Daoy (cell line): ENCODE measurements at regions not wholly inside any gene's neighbourhood (a gene's known extent, or its start where the extent isn't known, plus 50 kb on each side); places are given as distances from the start of the nearest gene placed in this dataset.
"Not testable (repeated sequence)": the region's sequence is repeated elsewhere in the genome, so short reads cannot be mapped to it uniquely, and the experiment has no call there.

ENCODE experiments used
- DNase-seq: peaks from one replicate; pipeline ENCODE4 v3.0.0-alpha.2; 2015; ENCODE audit warnings: low read depth

DNA sequence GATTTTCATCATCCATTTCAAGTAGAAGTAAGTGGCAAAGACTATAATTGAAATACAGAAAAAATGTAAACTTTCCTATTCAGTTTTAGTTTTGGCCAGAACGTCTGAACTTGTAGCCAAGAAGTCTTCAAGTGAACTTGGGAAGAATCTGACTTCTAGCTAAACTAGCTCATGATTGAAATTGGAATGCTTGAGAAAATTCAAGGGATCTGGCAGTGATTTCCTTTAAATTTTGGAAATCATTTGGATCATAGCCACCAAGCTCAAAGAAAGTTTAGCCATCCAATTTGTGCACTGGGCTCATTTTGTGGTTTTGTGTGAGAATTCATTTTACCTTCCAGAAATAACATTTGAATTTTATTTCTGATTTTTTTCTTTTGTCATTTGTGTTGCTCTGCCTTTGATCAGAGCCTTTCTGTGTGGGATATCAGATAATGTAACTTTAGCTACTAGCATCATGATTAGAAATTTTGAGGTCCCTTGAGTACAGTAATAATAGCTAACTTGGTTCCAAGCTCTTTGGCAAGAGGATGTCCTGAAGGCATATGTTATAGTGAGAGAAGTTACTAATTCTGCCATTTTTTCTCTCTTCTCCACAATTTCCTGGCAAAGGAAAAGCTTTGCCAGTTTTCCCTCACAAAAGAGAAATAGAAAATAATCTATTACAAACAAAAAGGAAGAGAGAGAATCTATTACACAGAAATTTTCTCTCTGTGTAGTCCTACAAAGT lies 2123.7 kb upstream of the RAG2 start:
- no peak for DNase-seq

DNA sequence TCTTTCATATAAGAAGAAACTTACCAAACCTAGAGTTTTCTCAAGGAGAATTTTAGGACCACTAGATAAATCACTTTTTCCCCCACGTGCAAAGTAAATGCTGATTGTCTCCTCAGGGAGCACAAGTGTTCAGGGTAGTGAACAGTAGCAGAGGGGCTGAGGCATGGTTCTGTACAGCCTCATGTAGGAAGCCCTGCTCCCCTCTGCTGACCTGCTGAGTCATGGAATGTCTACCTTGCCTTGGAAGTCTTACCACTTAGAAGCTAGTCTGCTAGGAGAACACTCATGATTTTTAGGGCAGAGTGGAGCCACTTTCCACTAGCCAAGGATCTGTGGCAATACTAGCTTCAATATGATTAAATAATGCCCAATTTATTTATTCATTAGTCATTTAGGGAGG lies 2120.6 kb upstream of the RAG2 start:
- DNase-seq, result no peak

DNA sequence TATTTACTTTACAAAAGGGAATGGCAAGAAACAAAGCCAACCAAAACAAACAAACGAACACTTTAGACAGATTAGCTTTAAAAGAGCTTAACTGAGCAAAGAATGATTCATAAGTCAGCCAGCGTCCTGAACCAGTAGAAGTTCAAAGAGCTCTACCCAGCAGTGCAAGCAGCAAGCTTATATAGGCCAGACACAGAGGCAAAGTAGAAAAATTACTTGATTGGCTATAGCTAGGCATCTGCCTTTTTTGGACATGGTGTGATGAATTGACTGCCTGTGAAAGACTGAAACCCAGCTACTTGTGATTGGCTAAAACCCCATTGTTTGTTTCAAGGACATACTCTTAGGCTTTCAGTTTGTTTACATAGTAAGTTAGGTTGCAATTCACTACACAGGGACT lies 2120.0 kb upstream of the RAG2 start:
- no peak for DNase-seq

DNA sequence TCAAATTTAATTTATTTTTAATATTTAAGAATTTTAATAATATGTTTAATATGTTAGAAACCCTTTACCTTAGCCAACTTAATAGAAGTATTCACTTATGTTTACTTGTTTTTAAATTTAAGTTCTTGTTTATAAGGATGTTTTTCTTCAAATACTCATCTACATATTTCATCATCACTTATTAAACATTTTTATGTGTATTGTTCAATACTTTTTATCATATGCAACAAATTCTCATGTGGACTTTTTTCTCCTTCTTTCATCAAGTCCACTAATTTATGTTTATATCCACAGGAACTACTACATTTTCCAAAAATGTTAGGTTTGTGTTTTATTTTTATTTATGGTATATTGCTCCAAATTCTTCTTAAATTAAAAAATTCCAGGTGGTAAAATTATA lies 2113.1 kb upstream of the RAG2 start:
- no peak for DNase-seq

DNA sequence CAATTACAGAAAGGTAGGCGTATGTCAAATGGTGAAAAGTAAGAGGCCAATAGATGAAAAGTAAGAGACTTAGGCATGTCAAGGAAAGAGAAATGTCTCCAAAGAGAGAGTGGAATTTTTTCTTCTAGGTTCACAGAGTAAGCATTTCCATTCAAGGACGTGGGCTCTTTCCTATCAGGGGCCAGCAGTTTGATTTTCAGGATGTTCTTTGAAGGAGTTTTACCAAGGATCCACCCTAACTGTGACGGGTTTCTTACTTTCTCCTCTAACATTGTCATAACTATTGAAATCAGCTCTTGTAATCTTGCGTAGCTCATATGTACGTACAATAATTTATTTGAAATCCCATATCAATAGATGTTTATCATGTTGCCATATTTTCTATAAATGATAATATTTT lies 2112.2 kb upstream of the RAG2 start:
- no peak for DNase-seq

DNA sequence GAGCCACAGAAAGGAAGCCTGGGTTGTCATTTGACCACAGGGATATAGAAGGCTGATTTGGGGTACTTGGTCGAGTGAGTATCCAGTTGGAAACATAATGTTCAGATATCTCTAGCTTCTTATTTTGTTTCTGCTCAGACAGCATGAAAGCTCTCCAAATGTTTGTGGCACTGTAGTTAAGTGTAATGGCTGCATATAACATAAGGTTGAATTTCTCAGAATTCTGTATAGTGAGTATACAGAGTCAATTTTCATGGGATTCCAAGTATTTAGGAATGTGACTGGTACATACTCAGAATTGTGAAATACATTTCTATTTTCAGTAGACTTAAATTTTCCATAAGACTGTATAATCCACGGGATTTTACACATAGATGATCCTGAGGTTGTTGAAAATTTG lies 2102.1 kb upstream of the RAG2 start:
- DNase-seq, result no peak

DNA sequence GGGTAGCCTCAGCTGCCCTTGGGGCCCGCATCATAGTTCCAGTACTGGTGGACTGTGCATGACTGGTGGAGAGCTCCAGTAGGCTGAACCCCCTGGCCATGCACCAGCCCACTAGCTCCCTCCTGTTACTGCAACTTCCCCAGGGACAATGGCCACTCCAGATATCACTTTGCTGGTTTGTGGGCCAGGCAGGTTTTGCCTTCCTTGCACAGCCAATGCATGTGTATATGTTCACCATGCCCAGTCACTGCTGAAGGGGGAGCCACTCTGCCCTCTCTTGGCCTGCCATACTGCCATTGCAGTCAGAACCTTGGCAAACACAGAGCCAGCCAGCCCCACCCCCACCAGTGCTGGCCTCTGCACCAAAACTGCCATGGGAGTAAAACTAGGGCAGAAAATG lies 2095.3 kb upstream of the RAG2 start:
- DNase-seq, result no peak

DNA sequence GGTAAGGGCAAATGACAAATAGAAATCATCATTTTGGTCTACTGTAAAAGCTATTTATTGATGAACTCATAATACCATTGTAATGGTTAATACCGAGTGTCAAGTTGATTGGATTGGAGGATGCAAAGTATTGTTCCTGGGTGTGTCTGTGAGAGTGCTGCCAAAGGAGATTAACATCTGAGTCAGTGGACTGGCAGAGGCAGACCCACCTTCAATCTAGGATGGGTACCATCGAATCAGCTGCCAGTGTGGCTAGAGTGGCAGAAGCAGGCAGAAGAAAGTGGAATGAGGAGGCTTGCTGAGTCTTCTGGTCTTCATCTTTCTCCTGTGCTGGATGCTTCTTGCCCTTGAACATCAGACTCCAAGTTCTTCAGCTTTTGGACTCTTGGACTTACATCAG lies 2092.2 kb upstream of the RAG2 start:
- DNase-seq, result not testable (repeated sequence)

DNA sequence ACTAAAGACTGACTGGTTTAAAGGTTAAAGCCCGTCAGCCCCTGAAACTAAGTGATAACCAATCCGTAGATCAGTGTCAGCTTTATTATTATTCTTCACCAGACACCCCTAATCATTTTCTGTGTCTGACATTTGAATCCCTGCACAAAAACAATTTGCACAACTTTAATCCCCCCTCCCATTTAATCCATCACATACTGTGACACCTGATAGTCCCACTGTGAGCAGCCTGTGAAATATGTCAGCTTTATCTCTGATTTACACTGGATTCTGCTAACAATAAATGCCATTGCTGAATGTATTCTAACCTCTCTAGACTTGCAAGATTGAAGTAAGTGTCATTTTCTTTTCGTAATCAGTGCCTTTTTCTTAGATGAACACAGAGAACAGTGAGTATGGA lies 2089.0 kb upstream of the RAG2 start:
- no peak for DNase-seq

DNA sequence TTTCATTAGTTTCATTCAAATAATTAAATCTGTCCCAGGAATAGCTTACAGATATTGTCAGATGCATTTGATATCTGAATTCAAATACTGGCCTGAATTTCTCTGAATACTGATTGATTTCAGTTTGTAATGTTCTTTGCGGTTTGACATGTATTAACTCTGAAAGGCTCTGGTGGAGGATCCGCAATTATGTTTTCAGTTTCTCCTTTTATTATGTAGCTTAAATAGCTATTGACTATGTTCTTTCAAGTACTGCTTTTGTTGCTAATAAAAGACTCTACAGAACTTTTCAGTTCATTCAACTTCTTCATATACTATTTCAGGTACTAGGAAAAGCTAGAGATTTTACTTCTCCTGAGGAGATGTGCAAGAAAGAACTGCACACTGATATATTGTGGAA lies 2085.4 kb upstream of the RAG2 start:
- no peak for DNase-seq

DNA sequence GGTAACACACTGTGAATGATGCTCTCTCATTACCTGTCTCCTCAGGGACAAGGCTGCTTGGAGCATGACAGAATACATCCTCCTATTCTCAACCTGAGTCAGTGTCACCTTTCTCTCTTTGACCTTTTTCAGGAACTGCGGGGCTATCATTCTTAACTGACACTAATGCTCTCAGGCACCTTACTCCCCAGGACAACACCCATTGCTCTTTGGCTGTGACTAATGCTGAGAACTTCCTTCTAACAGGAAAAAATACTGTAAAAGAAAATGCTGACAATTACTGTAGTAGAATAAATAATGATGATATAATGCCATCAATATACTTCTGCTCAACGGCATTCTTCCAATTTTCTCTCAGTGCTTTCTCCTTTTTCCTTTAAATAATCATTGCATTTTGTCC lies 2082.7 kb upstream of the RAG2 start:
- no peak for DNase-seq

DNA sequence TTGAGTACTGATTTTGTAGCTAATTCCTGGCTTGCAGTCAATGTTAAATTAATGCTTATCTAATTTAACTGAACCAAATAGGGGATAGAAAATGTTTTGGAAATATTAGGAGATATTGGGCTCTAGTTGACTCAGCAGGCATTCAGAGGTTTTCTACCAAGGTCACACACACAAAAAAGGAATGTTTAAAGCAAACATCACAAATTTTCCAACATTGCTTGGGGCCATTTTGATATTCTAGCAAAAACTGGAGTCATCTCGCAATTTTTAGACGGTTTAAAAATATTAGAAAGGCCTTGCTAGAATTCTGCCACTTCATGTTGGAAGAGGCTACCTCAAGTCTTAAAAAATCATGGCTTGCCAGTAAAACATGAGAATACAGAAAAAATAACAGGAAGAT lies 2082.1 kb upstream of the RAG2 start:
- no peak for DNase-seq

DNA sequence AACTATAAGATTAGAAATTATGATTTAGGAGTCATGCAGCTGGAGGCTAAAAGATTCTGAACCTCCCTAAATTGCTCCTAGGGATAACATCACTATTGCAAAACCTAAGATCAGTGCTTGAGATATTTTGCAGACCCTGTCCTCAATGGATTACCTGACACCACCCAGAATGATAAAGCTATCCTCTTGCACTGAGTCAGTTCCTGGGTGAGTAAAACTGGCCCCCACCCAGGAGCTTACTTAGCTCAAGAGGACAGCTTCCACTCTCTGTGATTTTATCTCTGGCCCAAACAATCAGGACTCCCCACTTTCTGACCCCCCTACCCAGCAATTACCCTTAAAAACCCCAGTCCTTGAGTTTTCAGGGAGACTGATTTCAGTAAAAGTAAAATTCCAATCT lies 2074.4 kb upstream of the RAG2 start:
- no peak for DNase-seq

DNA sequence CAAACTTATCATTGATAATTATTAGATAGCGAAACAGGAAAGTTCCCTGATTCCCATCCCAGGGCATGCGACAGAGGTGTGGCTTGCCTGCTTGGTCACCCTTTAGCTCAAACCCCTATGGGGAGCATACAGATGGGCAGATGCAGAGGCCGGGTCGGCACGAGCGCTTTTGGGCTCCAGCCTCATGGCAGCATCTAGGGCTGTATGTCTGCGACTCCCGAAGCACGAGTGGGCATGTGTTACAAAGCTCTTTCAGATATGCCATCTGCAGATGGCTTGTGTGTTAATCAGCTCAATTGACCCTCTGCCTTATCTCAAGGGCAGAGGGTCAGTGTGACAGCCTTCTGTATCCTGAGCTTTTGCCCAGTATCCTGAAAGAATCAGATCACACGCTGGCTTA lies 2069.3 kb upstream of the RAG2 start:
- DNase-seq, result no peak

DNA sequence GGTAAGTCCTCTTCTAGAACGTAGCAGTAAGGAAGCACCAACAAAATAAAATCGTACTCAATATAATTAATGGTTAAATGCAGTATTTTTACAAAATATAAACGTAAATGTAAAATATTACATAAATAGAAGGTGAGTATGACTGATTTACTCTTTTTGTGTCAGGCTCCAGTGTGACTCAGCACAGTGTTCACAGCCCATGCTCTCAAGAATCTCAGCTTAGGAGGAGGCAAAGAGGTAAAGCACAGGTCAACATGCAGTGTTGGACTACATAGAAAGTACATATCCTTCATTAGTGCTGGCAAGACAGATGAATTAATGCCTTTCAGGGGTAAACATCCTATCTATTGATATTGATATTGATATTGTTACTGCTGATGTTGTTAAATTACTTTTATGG lies 2050.6 kb upstream of the RAG2 start:
- DNase-seq, result no peak

DNA sequence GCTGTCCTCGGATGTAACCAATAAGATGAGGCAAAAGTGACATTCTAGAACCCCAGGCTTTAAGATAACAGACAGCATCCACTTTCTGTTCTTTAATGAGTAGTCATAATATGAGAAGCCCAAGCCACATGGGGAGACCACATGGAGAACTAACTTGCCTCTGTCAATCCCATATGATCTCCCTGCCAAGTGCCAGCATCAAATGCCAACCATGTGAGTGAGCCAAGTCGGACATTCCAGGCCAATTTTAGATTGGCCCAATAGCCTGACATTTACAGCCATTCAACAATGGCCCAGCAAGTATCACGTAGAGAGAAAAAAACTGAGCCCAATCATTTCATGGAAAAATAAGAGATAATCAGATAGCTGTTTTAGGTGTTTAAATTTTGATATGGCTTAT lies 2048.3 kb upstream of the RAG2 start:
- DNase-seq, result no peak

DNA sequence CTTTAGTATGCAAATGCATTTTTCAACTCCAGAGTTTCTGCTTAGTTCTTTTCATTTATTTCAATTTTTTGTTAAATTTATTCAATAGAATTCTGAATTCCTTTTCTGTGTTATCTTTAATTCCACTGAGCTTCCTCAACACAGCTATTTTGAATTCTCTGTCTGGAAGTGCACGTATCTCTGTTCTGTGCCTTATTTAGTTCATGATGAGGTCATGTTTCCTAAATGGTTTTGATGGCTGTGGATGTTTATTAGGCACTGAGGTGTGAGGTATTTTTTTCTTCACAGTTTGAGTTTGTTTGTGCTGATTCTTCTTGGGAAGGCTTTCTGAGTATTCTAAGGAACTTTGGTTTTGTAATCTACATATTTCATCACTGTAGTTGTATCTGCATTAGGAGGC lies 2042.8 kb upstream of the RAG2 start:
- DNase-seq, result no peak

DNA sequence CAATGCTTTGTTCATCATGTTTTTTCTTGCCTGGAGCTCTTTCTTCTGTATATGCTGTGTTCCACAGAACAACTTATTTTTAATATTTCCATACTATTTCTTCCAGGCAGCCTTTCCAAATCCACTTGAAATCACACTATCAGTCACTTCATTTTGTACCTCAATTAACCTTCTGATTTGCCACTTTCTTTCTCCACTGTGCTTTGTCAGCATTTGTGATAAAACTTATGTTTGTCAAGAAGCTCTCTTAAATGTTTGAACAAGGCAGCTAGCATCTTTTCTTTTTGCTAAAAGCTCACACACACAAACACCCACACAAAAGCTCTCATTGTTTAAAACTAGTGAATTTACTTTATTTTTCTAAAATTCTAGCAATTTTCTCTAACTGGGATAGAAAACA lies 2014.7 kb upstream of the RAG2 start:
- no peak for DNase-seq

DNA sequence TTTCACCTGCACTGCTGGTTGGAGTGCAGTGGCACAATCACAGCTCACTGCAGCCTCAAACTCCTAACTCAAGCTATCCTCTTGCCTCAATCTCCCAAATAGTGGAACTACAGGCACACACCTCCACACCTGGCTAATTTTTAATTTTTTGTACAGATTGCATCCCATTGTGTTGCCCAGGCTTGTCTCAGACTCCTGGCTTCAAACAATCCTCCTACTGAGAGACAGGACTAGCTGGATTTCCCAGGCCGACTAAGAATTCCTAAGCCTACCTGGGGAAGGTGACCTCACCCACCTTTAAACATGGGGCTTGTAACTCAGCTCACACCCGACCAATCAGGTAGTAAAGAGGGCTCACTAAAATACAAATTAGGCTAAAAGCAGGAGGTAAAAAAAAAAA lies 2003.3 kb upstream of the RAG2 start:
- not testable (repeated sequence) for DNase-seq

DNA sequence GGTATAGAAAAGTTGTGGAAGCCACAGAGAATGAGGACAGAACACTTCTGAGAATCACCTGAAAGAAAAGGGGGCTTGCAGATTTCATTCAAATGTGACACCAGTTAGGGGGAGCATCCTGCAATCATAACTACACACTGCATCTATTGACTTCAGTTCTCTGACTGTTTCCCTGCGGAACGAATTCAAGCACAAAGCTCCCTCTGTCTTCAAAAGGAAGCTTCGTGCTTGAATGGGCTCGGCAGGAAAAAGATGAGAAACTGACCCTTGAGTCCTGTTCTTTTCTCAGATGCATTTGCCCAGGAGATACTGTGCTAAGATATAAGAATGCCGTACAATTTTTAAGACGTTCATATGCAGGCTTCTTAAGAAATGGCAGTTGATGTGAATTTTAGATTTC lies 2000.4 kb upstream of the RAG2 start:
- DNase-seq, result no peak

DNA sequence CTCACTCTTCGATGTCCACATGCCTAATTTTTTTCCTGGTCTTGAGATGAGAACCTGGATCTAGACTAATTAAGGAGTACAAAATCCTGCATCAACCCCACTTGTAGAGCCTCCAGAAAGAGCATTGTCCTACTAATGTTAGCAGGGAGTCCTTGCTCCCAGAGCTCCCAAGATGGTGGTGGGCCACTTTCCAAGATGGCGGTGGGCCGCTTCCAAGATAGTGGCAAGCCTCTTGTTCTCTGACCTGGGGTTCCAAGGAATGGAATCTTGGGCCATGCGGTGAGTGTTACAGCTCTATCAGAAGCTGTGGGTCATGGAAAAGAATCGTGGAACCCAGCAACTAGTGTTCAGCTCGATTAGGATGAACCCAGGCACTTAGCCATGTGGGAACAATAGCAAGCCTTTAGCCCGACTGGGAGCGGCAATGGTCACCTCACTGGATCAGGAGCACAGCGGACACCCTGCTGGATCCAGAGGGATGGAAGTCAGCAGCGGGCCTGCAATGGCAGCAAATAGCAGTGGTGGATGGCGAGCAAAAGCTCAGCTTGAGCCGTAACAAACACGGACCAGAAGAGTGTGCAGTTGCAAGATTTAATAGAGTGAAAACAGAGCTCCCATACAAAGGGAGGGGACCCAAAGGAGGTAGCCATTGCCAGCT lies 1997.5 kb upstream of the RAG2 start:
- not testable (repeated sequence) for DNase-seq

DNA sequence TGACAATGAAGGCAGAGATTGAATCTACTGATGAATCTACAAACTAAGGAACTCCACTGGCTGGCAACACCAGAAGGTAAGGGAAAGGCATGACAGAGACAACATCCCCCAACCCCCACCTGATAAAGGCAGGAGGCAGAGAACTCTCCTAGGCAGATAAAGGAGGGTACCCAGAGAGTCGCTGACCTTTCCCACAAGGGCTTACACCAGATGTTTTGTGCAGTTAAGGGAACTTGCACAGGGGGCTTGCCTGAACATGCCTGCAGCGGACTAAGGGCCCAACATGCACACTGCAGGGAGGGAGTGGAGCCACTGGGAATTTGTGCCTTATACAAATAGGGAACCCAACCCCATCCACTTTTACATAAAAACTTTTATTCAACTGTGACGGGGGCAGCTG lies 1996.9 kb upstream of the RAG2 start:
- DNase-seq, result no peak

DNA sequence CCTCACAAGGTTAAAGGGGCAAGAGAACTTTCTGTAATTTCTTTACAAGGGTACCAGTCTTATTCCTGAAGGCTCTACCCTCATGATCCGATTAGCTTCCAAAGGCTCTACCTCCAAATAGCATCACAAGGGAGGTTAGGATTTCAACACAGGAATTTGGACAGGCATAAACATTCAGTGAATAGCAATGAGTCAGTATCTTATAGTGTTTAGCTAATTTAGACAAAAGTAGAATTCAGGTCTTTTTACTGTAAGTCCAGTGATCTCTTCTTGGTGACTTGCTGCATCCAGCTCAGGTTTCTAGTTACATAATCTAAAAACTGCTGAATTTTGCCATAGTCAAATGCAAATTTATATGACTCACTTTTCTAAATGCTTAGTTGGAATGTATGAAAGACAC lies 1995.6 kb upstream of the RAG2 start:
- no peak for DNase-seq

DNA sequence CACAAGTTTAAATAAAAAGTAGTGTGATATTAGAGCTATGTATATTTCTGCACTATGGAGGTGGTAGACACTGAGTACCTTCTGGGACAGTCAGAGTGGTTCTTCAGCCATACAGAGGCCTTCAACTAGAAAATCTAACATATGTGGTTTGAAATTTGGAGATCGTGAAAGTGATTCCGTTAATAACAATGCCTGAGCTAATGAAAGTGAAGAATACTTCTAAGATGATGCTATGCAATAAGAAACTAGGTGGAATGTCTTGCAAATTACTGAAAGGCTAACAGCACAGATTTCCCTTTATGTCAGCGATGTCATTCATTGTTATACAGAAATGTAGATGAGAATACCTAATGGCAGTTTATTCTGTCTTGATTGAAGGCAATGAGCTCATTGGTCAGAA lies 1984.7 kb upstream of the RAG2 start:
- no peak for DNase-seq
